ENCODE measurements at regions not wholly inside any gene's neighbourhood (a gene's known extent, or its start where the extent isn't known, plus 50 kb on each side); places are given as distances from the start of the nearest gene placed in this dataset.

- no peak for TF ChIP-seq CTCF (IDR thresholded peaks at IDR 0.05; ENCODE audit: low read depth, low read length, missing control alignments)
- H3K4me3 ChIP-seq (ENCODE audit: low read depth, low read length): no peak overlapping the region
- no peak for DNase-seq (ENCODE audit: low read depth)
Measured at GRCh38 chr6:164427728-164428402, 881.5 kb downstream of the C6orf118 start.

- no peak for TF ChIP-seq CTCF (IDR thresholded peaks at IDR 0.05; ENCODE audit: low read depth, low read length, missing control alignments)
- DNase-seq (ENCODE audit: low read depth): no peak
- H3K4me3 ChIP-seq (ENCODE audit: low read depth, low read length): no peak overlapping the region
Measured at GRCh38 chr6:164424489-164424888, 884.9 kb downstream of the C6orf118 start.

GRCh38 chr6:164419099-164419498 is 890.3 kb downstream of the C6orf118 start:
- TF ChIP-seq CTCF (IDR thresholded peaks at IDR 0.05; ENCODE audit: low read depth, low read length, missing control alignments): no peak
- no peak for DNase-seq (ENCODE audit: low read depth)
- H3K4me3 ChIP-seq (ENCODE audit: low read depth, low read length): no peak overlapping the region

GRCh38 chr6:164418262-164418588 is 891.2 kb downstream of the C6orf118 start:
- no peak overlapping the region for H3K4me3 ChIP-seq (ENCODE audit: low read depth, low read length)
- no peak for TF ChIP-seq CTCF (IDR thresholded peaks at IDR 0.05; ENCODE audit: low read depth, low read length, missing control alignments)

GRCh38 chr6:164417537-164418261 is 891.7 kb downstream of the C6orf118 start:
- no peak for DNase-seq (ENCODE audit: low read depth)
- TF ChIP-seq CTCF (IDR thresholded peaks at IDR 0.05; ENCODE audit: low read depth, low read length, missing control alignments): no peak
- no peak overlapping the region for H3K4me3 ChIP-seq (ENCODE audit: low read depth, low read length)

More at GRCh38 chr6:164418262-164418588, 891.2 kb downstream of the C6orf118 start:
- no peak for DNase-seq (ENCODE audit: low read depth)

- no peak for DNase-seq (ENCODE audit: low read depth)
- TF ChIP-seq CTCF (IDR thresholded peaks at IDR 0.05; ENCODE audit: low read depth, low read length, missing control alignments): no peak
- no peak overlapping the region for H3K4me3 ChIP-seq (ENCODE audit: low read depth, low read length)
Measured at GRCh38 chr6:164415832-164416563, 893.4 kb downstream of the C6orf118 start.

Measured in GM12864 (cell line).